ENCODE measurements at regions not wholly inside any gene's neighbourhood (a gene's known extent, or its start where the extent isn't known, plus 50 kb on each side); places are given as distances from the start of the nearest gene placed in this dataset.
"Not testable (repeated sequence)": the region's sequence is repeated elsewhere in the genome, so short reads cannot be mapped to it uniquely, and the experiment has no call there.

DNA sequence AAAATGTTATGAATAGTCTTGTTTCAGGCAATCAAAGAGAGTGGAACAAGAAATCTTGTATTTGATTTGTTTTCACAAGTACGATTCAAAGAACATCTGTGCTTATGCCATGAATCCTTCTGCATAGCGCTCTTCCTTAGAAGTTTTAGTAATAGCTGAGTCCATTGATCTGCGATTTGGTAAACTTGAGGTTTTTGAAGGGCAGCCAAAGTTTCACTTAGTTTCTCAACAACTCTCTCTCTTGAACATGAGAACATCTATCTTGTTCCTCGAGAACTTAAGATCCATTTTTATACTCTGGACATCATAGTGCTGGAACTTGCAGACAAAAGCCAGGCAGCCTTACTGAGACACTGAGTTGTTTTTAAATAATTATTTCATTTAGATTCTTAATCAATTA, 96.2 kb upstream of the USP15 start:
- DNase-seq, result no peak

DNA sequence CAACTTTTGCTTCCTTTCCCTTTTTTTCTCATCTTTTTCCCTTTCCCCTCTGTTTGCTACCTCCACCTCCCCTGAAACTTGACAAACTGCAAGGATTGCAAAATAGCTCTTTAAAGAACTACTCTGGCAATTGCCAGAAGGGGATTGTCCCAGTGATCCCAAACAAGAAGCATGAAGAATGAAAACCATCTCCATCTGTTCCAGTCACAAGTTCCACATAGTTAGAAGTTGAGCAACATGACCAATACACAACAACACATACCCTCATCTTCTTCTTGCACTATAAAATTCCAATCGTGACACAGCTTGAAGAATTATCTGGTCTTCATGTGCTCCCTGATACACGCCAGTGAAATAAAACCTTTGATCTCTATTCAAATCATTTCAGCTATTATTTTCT, 93.7 kb upstream of the USP15 start:
- no peak for DNase-seq

DNA sequence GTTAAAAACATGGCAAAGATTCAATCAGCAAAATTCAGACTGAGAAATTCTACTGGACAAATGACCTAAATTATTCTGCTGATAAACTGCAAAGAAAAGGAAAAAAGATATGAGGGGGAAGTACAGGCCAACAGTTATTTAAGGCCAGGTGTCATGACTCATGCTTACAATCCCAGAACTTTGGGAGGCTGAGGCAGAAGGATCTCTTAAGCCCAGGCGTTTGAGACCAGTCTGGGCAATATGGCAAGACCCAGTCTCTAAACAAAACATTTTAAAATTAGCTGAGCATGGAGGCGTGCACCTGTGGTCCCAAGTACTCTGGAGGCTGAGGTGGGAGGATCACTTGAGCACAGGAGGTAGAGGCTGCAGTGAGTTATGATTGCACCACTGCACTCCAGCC, 91.8 kb upstream of the USP15 start:
- DNase-seq, result no peak

DNA sequence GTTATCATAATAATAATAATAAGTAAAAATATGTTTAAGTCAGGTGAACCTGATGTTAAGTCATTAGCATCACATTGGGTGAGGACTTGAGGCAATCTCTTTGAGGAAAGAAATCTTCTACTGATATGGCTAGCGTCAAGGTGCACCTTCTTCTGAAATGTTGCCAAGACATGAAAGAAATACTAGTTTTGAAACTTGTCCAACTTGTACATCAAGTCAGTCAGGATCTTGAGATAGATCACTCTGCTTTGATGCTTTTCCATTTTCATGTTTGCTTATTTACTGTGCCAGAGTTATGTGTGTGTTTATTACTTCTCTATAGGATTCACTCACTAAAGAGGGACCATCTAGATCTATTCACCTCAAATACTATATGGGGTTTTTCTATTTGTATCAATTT, 90.0 kb upstream of the USP15 start:
- DNase-seq, result no peak

DNA sequence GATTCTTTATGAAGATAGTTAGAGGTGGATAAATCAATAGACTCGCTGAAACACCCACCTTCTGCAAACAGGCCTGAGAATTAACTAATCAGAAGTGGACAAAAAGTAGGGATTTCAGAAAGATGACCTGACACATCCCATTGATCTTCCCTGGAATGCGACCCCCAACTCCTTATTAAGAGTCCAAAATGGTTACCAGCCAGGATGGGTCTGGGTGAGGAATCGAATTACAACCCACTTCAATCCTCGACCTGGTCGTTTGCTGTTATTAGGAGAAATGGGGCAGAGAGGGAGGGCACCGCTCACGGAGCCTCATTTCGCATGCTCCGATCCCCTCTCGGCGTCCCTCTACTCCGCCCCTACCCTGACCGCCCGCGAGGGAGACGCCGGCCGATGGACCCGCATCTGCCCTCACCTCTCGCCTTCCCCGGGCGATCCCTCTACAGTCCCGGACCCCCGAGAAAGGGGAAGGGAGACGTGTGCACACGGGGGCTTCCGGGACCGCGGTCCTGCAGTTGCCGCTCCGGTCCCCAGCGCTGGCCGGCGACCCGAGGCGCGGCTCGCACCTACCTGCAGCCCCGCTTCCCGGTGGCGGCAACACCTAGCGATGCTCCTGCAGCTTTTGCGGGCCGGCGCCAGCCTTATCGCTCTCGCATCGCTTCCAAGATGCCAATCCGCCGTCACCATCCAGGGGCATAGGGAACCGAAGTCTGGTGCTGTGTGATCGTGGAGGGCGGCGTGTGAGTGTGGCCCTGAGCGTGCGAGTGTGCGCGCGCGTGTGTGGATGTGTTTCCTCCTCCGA, 69.3 kb upstream of the USP15 start:
- no peak for DNase-seq

- no peak for DNase-seq
Observed at GRCh38 chr12:62191491-62192179, 68.6 kb upstream of the USP15 start.

DNA sequence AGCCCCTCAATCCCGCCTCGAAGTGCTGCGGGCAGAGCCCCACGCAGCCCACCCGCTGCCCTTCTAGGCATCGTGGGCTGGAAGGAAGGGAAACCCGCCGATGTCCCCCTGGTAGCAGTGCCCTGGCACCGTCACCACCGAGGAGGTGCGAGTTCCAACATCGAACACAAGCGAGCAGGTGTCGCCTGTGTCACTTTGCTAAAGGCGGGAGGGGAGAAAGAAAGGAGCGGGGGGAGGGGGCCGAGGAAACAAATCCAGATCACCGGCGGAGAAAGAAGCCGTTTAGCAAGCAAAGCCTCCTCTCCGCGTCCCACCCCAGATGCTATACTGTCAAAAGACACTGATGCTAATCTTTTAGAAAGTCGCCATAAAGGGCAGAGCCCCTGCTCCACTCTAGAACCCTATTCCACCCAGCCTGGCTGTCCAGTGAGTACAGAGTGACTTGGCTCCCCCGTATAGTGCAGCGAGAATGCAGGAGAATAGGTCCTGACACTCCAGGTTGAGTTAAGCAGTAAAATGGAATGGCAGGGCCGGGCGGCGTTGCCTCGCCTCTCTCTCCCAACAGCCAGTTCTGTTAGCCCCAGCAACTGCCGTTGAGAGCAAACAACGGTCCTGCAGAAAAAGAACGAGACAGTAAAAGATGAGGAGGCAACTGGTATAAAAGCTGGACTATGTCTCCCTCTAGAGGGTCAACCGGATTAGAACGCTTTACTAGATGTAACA, 67.9 kb upstream of the USP15 start:
- peak; percentile 12 for DNase-seq

GRCh38 chr12:62192903-62193250, 67.3 kb upstream of the USP15 start:
- no peak for DNase-seq

DNA sequence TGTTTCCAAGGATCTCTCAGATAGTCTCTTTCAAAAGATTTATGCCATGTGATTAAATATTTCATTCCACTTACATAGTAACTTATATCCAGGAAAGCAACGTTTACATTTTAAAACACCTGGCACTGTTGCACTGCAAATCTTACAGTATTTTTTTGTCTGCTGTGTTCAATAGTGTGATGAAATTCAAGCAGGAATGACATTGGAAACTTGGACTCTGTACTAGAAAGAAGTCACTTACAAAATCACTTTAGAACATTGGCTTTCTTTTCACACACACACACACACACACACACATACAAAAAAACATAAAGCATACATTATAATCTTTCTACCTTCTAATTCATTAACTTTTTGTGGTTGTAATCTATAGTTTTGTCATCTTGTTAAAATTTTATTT, 66.2 kb upstream of the USP15 start:
- no peak for DNase-seq

DNA sequence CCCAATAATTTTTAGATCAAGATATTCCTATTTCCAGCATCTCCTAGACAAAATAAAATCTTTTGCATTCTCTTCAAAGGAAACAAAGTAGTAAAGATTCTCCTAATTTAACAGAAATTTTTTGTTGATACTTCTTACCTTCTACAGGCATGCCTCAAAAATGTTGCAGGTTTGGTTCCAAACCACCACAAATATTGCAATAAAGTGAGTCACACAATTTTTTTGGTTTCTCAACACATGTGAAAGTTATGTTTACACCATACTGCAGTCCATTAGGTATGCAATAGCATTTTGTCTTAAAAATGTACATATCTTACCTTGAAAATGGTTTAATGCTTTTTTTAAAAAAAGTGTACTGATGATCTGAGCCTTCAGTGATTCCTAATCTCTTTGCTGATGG, 65.6 kb upstream of the USP15 start:
- DNase-seq, result no peak

- DNase-seq, result no peak
Observed at GRCh38 chr12:62196146-62196545, 64.1 kb upstream of the USP15 start.

- not testable (repeated sequence) for DNase-seq
Observed at GRCh38 chr12:62202861-62203260, 57.3 kb upstream of the USP15 start.

- DNase-seq, result no peak
Observed at GRCh38 chr12:62205346-62205745, 54.9 kb upstream of the USP15 start.

GRCh38 chr12:62207248-62207647, 53.0 kb upstream of the USP15 start:
- DNase-seq, result no peak
